GM19240 (cell line): ENCODE measurements at regions not wholly inside any gene's neighbourhood (a gene's known extent, or its start where the extent isn't known, plus 50 kb on each side); places are given as distances from the start of the nearest gene placed in this dataset.
"Not testable (repeated sequence)": the region's sequence is repeated elsewhere in the genome, so short reads cannot be mapped to it uniquely, and the experiment has no call there.

Source experiments
- DNase-seq: peaks from one replicate; pipeline ENCODE4 v3.0.0; 2011; ENCODE audit warnings: low spot score; ENCODE audit not compliant: insufficient read length

GRCh38 chr7:112669306-112669705, 120.9 kb downstream of the TMEM168 start:
- DNase-seq, result no peak

- no peak for DNase-seq
Observed at GRCh38 chr7:112670193-112670592, 120.0 kb downstream of the TMEM168 start.

- DNase-seq, result no peak
Observed at GRCh38 chr7:112678626-112679025, 111.6 kb downstream of the TMEM168 start.

GRCh38 chr7:112689466-112690177, 100.6 kb downstream of the TMEM168 start:
- not testable (repeated sequence) for DNase-seq

- no peak for DNase-seq
Observed at GRCh38 chr7:112692333-112692732, 97.9 kb downstream of the TMEM168 start.

- not testable (repeated sequence) for DNase-seq
Observed at GRCh38 chr7:112697211-112697610, 93.0 kb downstream of the TMEM168 start.

- DNase-seq, result no peak
Observed at GRCh38 chr7:112699725-112700513, 90.3 kb downstream of the TMEM168 start.

GRCh38 chr7:112701456-112701855, 88.7 kb downstream of the TMEM168 start:
- DNase-seq, result no peak

GRCh38 chr7:112707655-112708054, 82.5 kb downstream of the TMEM168 start:
- DNase-seq, result no peak

- DNase-seq, result no peak
Observed at GRCh38 chr7:112708236-112708635, 82.0 kb downstream of the TMEM168 start.
